ENCODE measurements at regions not wholly inside any gene's neighbourhood (a gene's known extent, or its start where the extent isn't known, plus 50 kb on each side); places are given as distances from the start of the nearest gene placed in this dataset.
A peak's percentile ranks its signal among the peaks of the same experiment; 100 is the strongest.

DNA sequence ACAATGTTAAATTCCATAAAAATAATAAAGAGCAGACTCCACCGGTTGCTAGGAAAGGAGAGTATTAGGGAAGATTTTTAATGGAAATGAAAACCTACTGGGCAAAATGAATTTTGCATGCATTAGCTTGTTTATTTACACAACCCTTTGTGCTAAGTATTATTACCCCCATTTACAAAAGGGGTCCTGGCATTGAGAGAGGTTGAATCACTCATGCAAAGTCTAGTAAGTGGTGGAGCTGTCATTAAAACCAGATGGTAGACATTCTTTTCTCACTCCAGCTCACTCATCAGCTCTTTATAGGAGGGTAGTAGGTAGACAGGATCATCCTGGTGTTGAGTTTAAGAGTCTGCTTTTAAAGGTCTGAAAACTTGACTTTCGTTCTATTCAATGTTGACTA lies 395.1 kb downstream of the PLK2 start:
- DNase-seq (ENCODE audit: low read depth, low spot score) (no peak), FAIRE-seq (no peak)
- no peaks in the 10 kb centered on the region for H3K9me3 ChIP-seq (ENCODE audit: control insufficient read depth, low read depth, low read length)
- H4K20me1 ChIP-seq (ENCODE audit: control insufficient read depth, extremely low read depth, insufficient read depth, low read length) = no peaks in the 10 kb centered on the region
- dilution Hi-C loops (cut with MboI; ENCODE audit: extremely low pct_ligation_motif_present, low sequenced_read_pairs) = no loop called here
- H3K27me3 ChIP-seq (ENCODE audit: control insufficient read depth, extremely low read depth, insufficient read depth, low read length) = no peaks in the 10 kb centered on the region
- H2AFZ ChIP-seq (ENCODE audit: control insufficient read depth, low read length) = no peak overlapping the region
- H3K4me3 ChIP-seq (ENCODE audit: control insufficient read depth in 2 of 3, extremely low read depth in 1 of 3, insufficient read depth in 2 of 3, low read depth in 1 of 3, low read length in 3 of 3) = no peak overlapping the region
- TF ChIP-seq EZH2 (IDR thresholded peaks at IDR 0.05; ENCODE audit: low read length) = no peak
- TF ChIP-seq, protein P1, sequence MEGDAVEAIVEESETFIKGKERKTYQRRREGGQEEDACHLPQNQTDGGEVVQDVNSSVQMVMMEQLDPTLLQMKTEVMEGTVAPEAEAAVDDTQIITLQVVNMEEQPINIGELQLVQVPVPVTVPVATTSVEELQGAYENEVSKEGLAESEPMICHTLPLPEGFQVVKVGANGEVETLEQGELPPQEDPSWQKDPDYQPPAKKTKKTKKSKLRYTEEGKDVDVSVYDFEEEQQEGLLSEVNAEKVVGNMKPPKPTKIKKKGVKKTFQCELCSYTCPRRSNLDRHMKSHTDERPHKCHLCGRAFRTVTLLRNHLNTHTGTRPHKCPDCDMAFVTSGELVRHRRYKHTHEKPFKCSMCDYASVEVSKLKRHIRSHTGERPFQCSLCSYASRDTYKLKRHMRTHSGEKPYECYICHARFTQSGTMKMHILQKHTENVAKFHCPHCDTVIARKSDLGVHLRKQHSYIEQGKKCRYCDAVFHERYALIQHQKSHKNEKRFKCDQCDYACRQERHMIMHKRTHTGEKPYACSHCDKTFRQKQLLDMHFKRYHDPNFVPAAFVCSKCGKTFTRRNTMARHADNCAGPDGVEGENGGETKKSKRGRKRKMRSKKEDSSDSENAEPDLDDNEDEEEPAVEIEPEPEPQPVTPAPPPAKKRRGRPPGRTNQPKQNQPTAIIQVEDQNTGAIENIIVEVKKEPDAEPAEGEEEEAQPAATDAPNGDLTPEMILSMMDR (optimal IDR thresholded peaks at IDR 0.05 in 1 of 3, IDR thresholded peaks at IDR 0.05 in 1 of 3, conservative IDR thresholded peaks at IDR 0.05 in 1 of 3; ENCODE audit: extremely low read depth in 1 of 3, insufficient read depth in 2 of 3, low read length in 3 of 3) = no peak
- H3K9ac ChIP-seq (ENCODE audit: control insufficient read depth, extremely low read depth, insufficient read depth, low read length) = no peak overlapping the region
- H3K4me2 ChIP-seq (ENCODE audit: control insufficient read depth, extremely low read depth, insufficient read depth, low read depth, low read length) = no peak overlapping the region
- H3K4me1 ChIP-seq (ENCODE audit: control insufficient read depth, extremely low read depth, insufficient read depth, low read length) = no peaks in the 10 kb centered on the region
- H3K79me2 ChIP-seq (ENCODE audit: control insufficient read depth, insufficient read depth, low read length) = no peaks in the 10 kb centered on the region
- no peaks in the 10 kb centered on the region for H3K9me1 ChIP-seq (ENCODE audit: control insufficient read depth, extremely low read depth, insufficient read depth, low read length)
- no peak overlapping the region for H3K27ac ChIP-seq (ENCODE audit: control insufficient read depth, insufficient read depth, low read length)
- no peaks in the 10 kb centered on the region for H3K36me3 ChIP-seq (ENCODE audit: control insufficient read depth in 2 of 2, extremely low read depth in 1 of 2, insufficient read depth in 2 of 2, low read length in 2 of 2)

DNA sequence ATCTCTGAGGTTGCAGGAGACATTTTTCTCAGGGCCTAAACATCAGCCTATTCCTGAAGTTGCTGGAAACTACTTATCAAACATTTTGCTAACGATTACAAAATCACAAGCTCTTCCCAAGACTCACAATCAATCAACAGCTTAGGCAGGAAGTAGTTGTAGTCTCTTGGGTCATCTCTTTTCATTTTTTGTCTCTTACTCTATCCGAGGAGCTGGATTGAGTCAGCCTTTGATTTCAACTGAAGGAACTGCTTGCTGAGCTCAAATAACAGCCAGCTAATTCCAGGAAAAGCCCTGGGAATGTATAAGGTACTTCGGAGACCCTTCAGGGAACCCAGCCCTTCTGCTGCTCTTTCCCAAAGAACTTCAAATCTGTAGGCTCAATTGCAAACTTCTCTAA lies 398.9 kb downstream of the PLK2 start:
- H3K9me3 ChIP-seq (ENCODE audit: control insufficient read depth, low read depth, low read length) = no peaks in the 10 kb centered on the region
- TF ChIP-seq, protein P1 (optimal IDR thresholded peaks at IDR 0.05 in 1 of 3, IDR thresholded peaks at IDR 0.05 in 1 of 3, conservative IDR thresholded peaks at IDR 0.05 in 1 of 3; ENCODE audit: extremely low read depth in 1 of 3, insufficient read depth in 2 of 3, low read length in 3 of 3) = no peak
- H3K79me2 ChIP-seq (ENCODE audit: control insufficient read depth, insufficient read depth, low read length) = no peaks in the 10 kb centered on the region
- DNase-seq (ENCODE audit: low read depth, low spot score) = no peak
- H3K4me2 ChIP-seq (ENCODE audit: control insufficient read depth, extremely low read depth, insufficient read depth, low read depth, low read length) = no peak overlapping the region
- dilution Hi-C loops (cut with MboI; ENCODE audit: extremely low pct_ligation_motif_present, low sequenced_read_pairs) = no loop called here
- no peaks in the 10 kb centered on the region for H3K27me3 ChIP-seq (ENCODE audit: control insufficient read depth, extremely low read depth, insufficient read depth, low read length)
- H3K27ac ChIP-seq (ENCODE audit: control insufficient read depth, insufficient read depth, low read length) = no peak overlapping the region
- FAIRE-seq = peak; percentile 17
- H3K4me3 ChIP-seq (ENCODE audit: control insufficient read depth in 2 of 3, extremely low read depth in 1 of 3, insufficient read depth in 2 of 3, low read depth in 1 of 3, low read length in 3 of 3) = no peak overlapping the region
- H3K36me3 ChIP-seq (ENCODE audit: control insufficient read depth in 2 of 2, extremely low read depth in 1 of 2, insufficient read depth in 2 of 2, low read length in 2 of 2) = no peaks in the 10 kb centered on the region
- no peak overlapping the region for H2AFZ ChIP-seq (ENCODE audit: control insufficient read depth, low read length)
- H4K20me1 ChIP-seq (ENCODE audit: control insufficient read depth, extremely low read depth, insufficient read depth, low read length) = no peaks in the 10 kb centered on the region
- no peak overlapping the region for H3K9ac ChIP-seq (ENCODE audit: control insufficient read depth, extremely low read depth, insufficient read depth, low read length)
- H3K9me1 ChIP-seq (ENCODE audit: control insufficient read depth, extremely low read depth, insufficient read depth, low read length) = no peaks in the 10 kb centered on the region
- no peaks in the 10 kb centered on the region for H3K4me1 ChIP-seq (ENCODE audit: control insufficient read depth, extremely low read depth, insufficient read depth, low read length)
